ENCODE measurements at regions not wholly inside any gene's neighbourhood (a gene's known extent, or its start where the extent isn't known, plus 50 kb on each side); places are given as distances from the start of the nearest gene placed in this dataset.
"Not testable (repeated sequence)": the region's sequence is repeated elsewhere in the genome, so short reads cannot be mapped to it uniquely, and the experiment has no call there.

- H3K4me3 ChIP-seq (ENCODE audit: low read depth, low read length): no peak overlapping the region
- no peak for TF ChIP-seq CTCF (IDR thresholded peaks at IDR 0.05; ENCODE audit: insufficient read depth, low read depth, low read length, missing control alignments)
- no peak for DNase-seq (ENCODE audit: low read depth)
Observed at GRCh38 chr10:35986756-35987502, 344.8 kb upstream of the FZD8 start.

- DNase-seq (ENCODE audit: low read depth): no peak
- no peak for TF ChIP-seq CTCF (IDR thresholded peaks at IDR 0.05; ENCODE audit: insufficient read depth, low read depth, low read length, missing control alignments)
- H3K4me3 ChIP-seq (ENCODE audit: low read depth, low read length): no peak overlapping the region
Observed at GRCh38 chr10:35979116-35979515, 337.0 kb upstream of the FZD8 start.

GRCh38 chr10:35973912-35974591 is 332.0 kb upstream of the FZD8 start:
- DNase-seq (ENCODE audit: low read depth): not testable (repeated sequence)

GRCh38 chr10:35972275-35972674 is 330.2 kb upstream of the FZD8 start:
- DNase-seq (ENCODE audit: low read depth): no peak
- H3K4me3 ChIP-seq (ENCODE audit: low read depth, low read length): no peak overlapping the region
- TF ChIP-seq CTCF (IDR thresholded peaks at IDR 0.05; ENCODE audit: insufficient read depth, low read depth, low read length, missing control alignments): no peak

More at GRCh38 chr10:35973912-35974591, 332.0 kb upstream of the FZD8 start:
- not testable (repeated sequence) for H3K4me3 ChIP-seq (ENCODE audit: low read depth, low read length)

- no peak overlapping the region for H3K4me3 ChIP-seq (ENCODE audit: low read depth, low read length)
- no peak for DNase-seq (ENCODE audit: low read depth)
- TF ChIP-seq CTCF (IDR thresholded peaks at IDR 0.05; ENCODE audit: insufficient read depth, low read depth, low read length, missing control alignments): no peak
Observed at GRCh38 chr10:35971397-35971796, 329.3 kb upstream of the FZD8 start.

GRCh38 chr10:35963685-35964084 is 321.6 kb upstream of the FZD8 start:
- no peak for TF ChIP-seq CTCF (IDR thresholded peaks at IDR 0.05; ENCODE audit: insufficient read depth, low read depth, low read length, missing control alignments)
- no peak for DNase-seq (ENCODE audit: low read depth)
- no peak overlapping the region for H3K4me3 ChIP-seq (ENCODE audit: low read depth, low read length)

- no peak overlapping the region for H3K4me3 ChIP-seq (ENCODE audit: low read depth, low read length)
- DNase-seq (ENCODE audit: low read depth): no peak
- TF ChIP-seq CTCF (IDR thresholded peaks at IDR 0.05; ENCODE audit: insufficient read depth, low read depth, low read length, missing control alignments): no peak
Observed at GRCh38 chr10:35961501-35961900, 319.4 kb upstream of the FZD8 start.
